ENCODE measurements at regions not wholly inside any gene's neighbourhood (a gene's known extent, or its start where the extent isn't known, plus 50 kb on each side); places are given as distances from the start of the nearest gene placed in this dataset.

GRCh38 chr3:72463083-72463482, 385.2 kb downstream of the SHQ1 start (continued):
- TF ChIP-seq USF2 (IDR thresholded peaks at IDR 0.05; ENCODE audit: low read length), result no peak

All from H1 (cell line).